ENCODE measurements at regions not wholly inside any gene's neighbourhood (a gene's known extent, or its start where the extent isn't known, plus 50 kb on each side); places are given as distances from the start of the nearest gene placed in this dataset.

- TF ChIP-seq EZH2 (conservative IDR thresholded peaks at IDR 0.05; ENCODE audit: low read depth, low read length) (no peak), JUNB (CRISPR knock-in tag; IDR thresholded peaks at IDR 0.05; ENCODE audit: borderline replicate concordance) (no peak), NR3C1 (CRISPR knock-in tag; IDR thresholded peaks at IDR 0.05) (no peak), ZNF501 (CRISPR knock-in tag; IDR thresholded peaks at IDR 0.05) (no peak), PAWR (CRISPR knock-in tag; IDR thresholded peaks at IDR 0.05; ENCODE audit: borderline replicate concordance) (no peak), ZFP36L2 (CRISPR knock-in tag; IDR thresholded peaks at IDR 0.05) (no peak)
- TF ChIP-seq, protein P1, sequence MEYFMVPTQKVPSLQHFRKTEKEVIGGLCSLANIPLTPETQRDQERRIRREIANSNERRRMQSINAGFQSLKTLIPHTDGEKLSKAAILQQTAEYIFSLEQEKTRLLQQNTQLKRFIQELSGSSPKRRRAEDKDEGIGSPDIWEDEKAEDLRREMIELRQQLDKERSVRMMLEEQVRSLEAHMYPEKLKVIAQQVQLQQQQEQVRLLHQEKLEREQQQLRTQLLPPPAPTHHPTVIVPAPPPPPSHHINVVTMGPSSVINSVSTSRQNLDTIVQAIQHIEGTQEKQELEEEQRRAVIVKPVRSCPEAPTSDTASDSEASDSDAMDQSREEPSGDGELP (IDR thresholded peaks at IDR 0.05; ENCODE audit: borderline replicate concordance, low read depth) = no peak
- TF ChIP-seq, protein P2, sequence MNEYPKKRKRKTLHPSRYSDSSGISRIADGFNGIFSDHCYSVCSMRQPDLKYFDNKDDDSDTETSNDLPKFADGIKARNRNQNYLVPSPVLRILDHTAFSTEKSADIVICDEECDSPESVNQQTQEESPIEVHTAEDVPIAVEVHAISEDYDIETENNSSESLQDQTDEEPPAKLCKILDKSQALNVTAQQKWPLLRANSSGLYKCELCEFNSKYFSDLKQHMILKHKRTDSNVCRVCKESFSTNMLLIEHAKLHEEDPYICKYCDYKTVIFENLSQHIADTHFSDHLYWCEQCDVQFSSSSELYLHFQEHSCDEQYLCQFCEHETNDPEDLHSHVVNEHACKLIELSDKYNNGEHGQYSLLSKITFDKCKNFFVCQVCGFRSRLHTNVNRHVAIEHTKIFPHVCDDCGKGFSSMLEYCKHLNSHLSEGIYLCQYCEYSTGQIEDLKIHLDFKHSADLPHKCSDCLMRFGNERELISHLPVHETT (CRISPR knock-in tag; conservative IDR thresholded peaks at IDR 0.05) = no peak
- TF ChIP-seq, protein P3, sequence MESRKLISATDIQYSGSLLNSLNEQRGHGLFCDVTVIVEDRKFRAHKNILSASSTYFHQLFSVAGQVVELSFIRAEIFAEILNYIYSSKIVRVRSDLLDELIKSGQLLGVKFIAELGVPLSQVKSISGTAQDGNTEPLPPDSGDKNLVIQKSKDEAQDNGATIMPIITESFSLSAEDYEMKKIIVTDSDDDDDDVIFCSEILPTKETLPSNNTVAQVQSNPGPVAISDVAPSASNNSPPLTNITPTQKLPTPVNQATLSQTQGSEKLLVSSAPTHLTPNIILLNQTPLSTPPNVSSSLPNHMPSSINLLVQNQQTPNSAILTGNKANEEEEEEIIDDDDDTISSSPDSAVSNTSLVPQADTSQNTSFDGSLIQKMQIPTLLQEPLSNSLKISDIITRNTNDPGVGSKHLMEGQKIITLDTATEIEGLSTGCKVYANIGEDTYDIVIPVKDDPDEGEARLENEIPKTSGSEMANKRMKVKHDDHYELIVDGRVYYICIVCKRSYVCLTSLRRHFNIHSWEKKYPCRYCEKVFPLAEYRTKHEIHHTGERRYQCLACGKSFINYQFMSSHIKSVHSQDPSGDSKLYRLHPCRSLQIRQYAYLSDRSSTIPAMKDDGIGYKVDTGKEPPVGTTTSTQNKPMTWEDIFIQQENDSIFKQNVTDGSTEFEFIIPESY (CRISPR knock-in tag; IDR thresholded peaks at IDR 0.05) = no peak
- TF ChIP-seq, protein P4, sequence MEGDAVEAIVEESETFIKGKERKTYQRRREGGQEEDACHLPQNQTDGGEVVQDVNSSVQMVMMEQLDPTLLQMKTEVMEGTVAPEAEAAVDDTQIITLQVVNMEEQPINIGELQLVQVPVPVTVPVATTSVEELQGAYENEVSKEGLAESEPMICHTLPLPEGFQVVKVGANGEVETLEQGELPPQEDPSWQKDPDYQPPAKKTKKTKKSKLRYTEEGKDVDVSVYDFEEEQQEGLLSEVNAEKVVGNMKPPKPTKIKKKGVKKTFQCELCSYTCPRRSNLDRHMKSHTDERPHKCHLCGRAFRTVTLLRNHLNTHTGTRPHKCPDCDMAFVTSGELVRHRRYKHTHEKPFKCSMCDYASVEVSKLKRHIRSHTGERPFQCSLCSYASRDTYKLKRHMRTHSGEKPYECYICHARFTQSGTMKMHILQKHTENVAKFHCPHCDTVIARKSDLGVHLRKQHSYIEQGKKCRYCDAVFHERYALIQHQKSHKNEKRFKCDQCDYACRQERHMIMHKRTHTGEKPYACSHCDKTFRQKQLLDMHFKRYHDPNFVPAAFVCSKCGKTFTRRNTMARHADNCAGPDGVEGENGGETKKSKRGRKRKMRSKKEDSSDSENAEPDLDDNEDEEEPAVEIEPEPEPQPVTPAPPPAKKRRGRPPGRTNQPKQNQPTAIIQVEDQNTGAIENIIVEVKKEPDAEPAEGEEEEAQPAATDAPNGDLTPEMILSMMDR (CRISPR knock-in tag; IDR thresholded peaks at IDR 0.05) = no peak
These were observed 60.4 kb upstream of the CHD2 start for GRCh38 chr15:92839696-92840095.
